Kidney epithelial cell (primary cell): ENCODE measurements at regions not wholly inside any gene's neighbourhood (a gene's known extent, or its start where the extent isn't known, plus 50 kb on each side); places are given as distances from the start of the nearest gene placed in this dataset.

Source experiments
- DNase-seq: peaks from one replicate; pipeline ENCODE4 v3.0.0-alpha.2; 2010; ENCODE audit warnings: low read depth
- H3K27me3 ChIP-seq: 2 replicates; pipeline ENCODE4 v1.6.0; 2011; ENCODE audit warnings: low read length; ENCODE audit not compliant: control insufficient read depth, insufficient read depth
- H3K36me3 ChIP-seq: 2 replicates; pipeline ENCODE4 v1.5.1; 2011; ENCODE audit warnings: low read length; ENCODE audit not compliant: control insufficient read depth, insufficient read depth
- H3K4me3 ChIP-seq: 2 replicates; pipeline ENCODE4 v1.5.1; 2011; ENCODE audit warnings: low read depth, mild to moderate bottlenecking, control low read depth, low read length
- CTCF ChIP-seq: IDR thresholded peaks from 2 replicates; pipeline ENCODE4 v1.5.1; 2011; ENCODE audit warnings: mild to moderate bottlenecking, moderate library complexity, low read length, control low read depth, inconsistent platforms; ENCODE audit not compliant: insufficient read depth, poor library complexity, severe bottlenecking

GRCh38 chr13:103866048-103866447 is 799.8 kb upstream of the SLC10A2 start:
- Histone ChIP-seq H3K27me3 (no peaks in the 10 kb centered on the region), H3K36me3 (no peaks in the 10 kb centered on the region), H3K4me3 (no peak overlapping the region)
- no peak for TF ChIP-seq CTCF
- DNase-seq: no peak

- Histone ChIP-seq H3K27me3 (no peaks in the 10 kb centered on the region), H3K36me3 (no peaks in the 10 kb centered on the region)
- no peak for TF ChIP-seq CTCF
Measured at GRCh38 chr13:103862525-103862924, 796.3 kb upstream of the SLC10A2 start.

GRCh38 chr13:103859952-103860351 is 793.7 kb upstream of the SLC10A2 start:
- no peak for DNase-seq
- no peak for TF ChIP-seq CTCF
- H3K4me3 ChIP-seq: no peak overlapping the region
- no peaks in the 10 kb centered on the region for H3K27me3 ChIP-seq
- no peaks in the 10 kb centered on the region for H3K36me3 ChIP-seq

More at GRCh38 chr13:103862525-103862924, 796.3 kb upstream of the SLC10A2 start:
- DNase-seq: no peak
- H3K4me3 ChIP-seq: no peak overlapping the region

- no peak for TF ChIP-seq CTCF
- no peaks in the 10 kb centered on the region for H3K27me3 ChIP-seq
- H3K4me3 ChIP-seq: no peak overlapping the region
- no peak for DNase-seq
- no peaks in the 10 kb centered on the region for H3K36me3 ChIP-seq
Measured at GRCh38 chr13:103852036-103852435, 785.8 kb upstream of the SLC10A2 start.

- no peaks in the 10 kb centered on the region for H3K36me3 ChIP-seq
- H3K4me3 ChIP-seq: no peak overlapping the region
- no peak for TF ChIP-seq CTCF
- no peaks in the 10 kb centered on the region for H3K27me3 ChIP-seq
- DNase-seq: no peak
Measured at GRCh38 chr13:103844471-103844870, 778.3 kb upstream of the SLC10A2 start.

GRCh38 chr13:103839460-103839859 is 773.2 kb upstream of the SLC10A2 start:
- H3K27me3 ChIP-seq: no peaks in the 10 kb centered on the region
- H3K36me3 ChIP-seq: no peaks in the 10 kb centered on the region
- TF ChIP-seq CTCF: no peak
- DNase-seq: no peak
- no peak overlapping the region for H3K4me3 ChIP-seq
